Hepatocyte (in vitro differentiated cells): ENCODE measurements at regions not wholly inside any gene's neighbourhood (a gene's known extent, or its start where the extent isn't known, plus 50 kb on each side); places are given as distances from the start of the nearest gene placed in this dataset.

Source experiments
- DNase-seq: peaks from one replicate; pipeline ENCODE4 v3.0.0-alpha.2; 2016; ENCODE audit warnings: low spot score
- H2AFZ ChIP-seq: fragments of 200-600 bp; sonication (generic); 2 replicates; pipeline ENCODE4 v1.6.0; 2016; ENCODE audit warnings: antibody characterized with exemption, mild to moderate bottlenecking
- H3K27ac ChIP-seq: fragments of 200-600 bp; sonication (generic); 2 replicates; pipeline ENCODE4 v1.5.1; 2016; ENCODE audit warnings: mild to moderate bottlenecking
- H3K27me3 ChIP-seq: fragments of 200-600 bp; sonication (generic); 2 replicates; pipeline ENCODE4 v1.6.1; 2016
- H3K36me3 ChIP-seq: fragments of 200-600 bp; sonication (generic); replicated peaks from 2 replicates; pipeline ENCODE4 v1.5.1; 2016; ENCODE audit warnings: low read depth; ENCODE audit not compliant: insufficient read depth
- H3K4me1 ChIP-seq: fragments of 200-600 bp; sonication (generic); 2 replicates; pipeline ENCODE4 v1.5.1; 2016; ENCODE audit warnings: mild to moderate bottlenecking, moderate library complexity; ENCODE audit not compliant: insufficient read depth
- H3K4me2 ChIP-seq: fragments of 200-600 bp; sonication (generic); 2 replicates; pipeline ENCODE4 v1.6.0; 2016
- H3K4me3 ChIP-seq: fragments of 200-600 bp; sonication (generic); 2 replicates; pipeline ENCODE4 v1.5.1; 2016; ENCODE audit warnings: mild to moderate bottlenecking
- H3K79me2 ChIP-seq: fragments of 200-600 bp; sonication (generic); 2 replicates; pipeline ENCODE4 v1.6.0; 2017; ENCODE audit warnings: mild to moderate bottlenecking
- H3K9me2 ChIP-seq: fragments of 200-600 bp; sonication (generic); replicated peaks from 2 replicates; pipeline ENCODE4 v1.6.0; 2017; ENCODE audit warnings: mild to moderate bottlenecking; ENCODE audit not compliant: insufficient read depth
- H3K9me3 ChIP-seq: fragments of 200-600 bp; sonication (generic); 2 replicates; pipeline ENCODE4 v1.5.1; 2016; ENCODE audit warnings: low read depth, mild to moderate bottlenecking
- H4K20me1 ChIP-seq: fragments of 200-600 bp; sonication (generic); 2 replicates; pipeline ENCODE4 v1.6.0; 2016; ENCODE audit warnings: mild to moderate bottlenecking; ENCODE audit not compliant: insufficient read depth, poor library complexity, severe bottlenecking
- CTCF ChIP-seq: fragments of 200-600 bp; sonication (generic); IDR thresholded peaks from 2 replicates; pipeline ENCODE4 v1.5.1; 2016; ENCODE audit warnings: antibody characterized with exemption, mild to moderate bottlenecking; ENCODE audit not compliant: poor library complexity
- EZH2 ChIP-seq: fragments of 200-600 bp; sonication (generic); IDR thresholded peaks from 2 replicates; pipeline ENCODE4 v1.6.1; 2016; ENCODE audit warnings: antibody characterized with exemption, mild to moderate bottlenecking, borderline replicate concordance
- EZH2phosphoT487 ChIP-seq: fragments of 200-600 bp; sonication (generic); IDR thresholded peaks from one replicate; pipeline ENCODE4 v1.6.1; 2018; ENCODE audit warnings: antibody characterized with exemption, mild to moderate bottlenecking, low read depth, moderate library complexity; ENCODE audit not compliant: unreplicated experiment, severe bottlenecking
- whole genome bisulfite sequencing: methylation state at CpG from one replicate; pipeline ENCODE4 v1.1.6; 2016; ENCODE audit warnings: low lambda C conversion rate; ENCODE audit errors: missing lambda C conversion rate; 5-methylcytosine and 5-hydroxymethylcytosine counted together

GRCh38 chr22:35174401-35175038 is 82.8 kb upstream of the HMGXB4 start:
- no peaks in the 10 kb centered on the region for H3K4me1 ChIP-seq
- H3K79me2 ChIP-seq, result no peaks in the 10 kb centered on the region
- H3K27ac ChIP-seq, result no peak overlapping the region
- DNase-seq, result no peak
- no peaks in the 10 kb centered on the region for H4K20me1 ChIP-seq
- no peak overlapping the region for H3K4me3 ChIP-seq
- H3K9me2 ChIP-seq, result no peaks in the 10 kb centered on the region
- H3K9me3 ChIP-seq, result no peaks in the 10 kb centered on the region
- H3K27me3 ChIP-seq, result peaks cover 7% of the 10 kb centered on the region
- H3K36me3 ChIP-seq, result no peaks in the 10 kb centered on the region
- no peak overlapping the region for H3K4me2 ChIP-seq
- no peak overlapping the region for H2AFZ ChIP-seq
- WGBS, result 53% methylated on average over 5 of the region's 5 CpGs
- TF ChIP-seq CTCF (no peak), EZH2 (no peak), EZH2phosphoT487 (no peak)

GRCh38 chr22:35175392-35175791 is 81.9 kb upstream of the HMGXB4 start:
- Histone ChIP-seq H3K79me2 (no peaks in the 10 kb centered on the region), H3K9me3 (no peaks in the 10 kb centered on the region), H4K20me1 (no peaks in the 10 kb centered on the region), H3K27me3 (peaks cover 7% of the 10 kb centered on the region), H3K4me3 (no peak overlapping the region), H3K27ac (no peak overlapping the region), H3K36me3 (no peaks in the 10 kb centered on the region), H3K4me1 (no peaks in the 10 kb centered on the region), H3K4me2 (no peak overlapping the region), H2AFZ (no peak overlapping the region), H3K9me2 (no peaks in the 10 kb centered on the region)
- no peak for TF ChIP-seq EZH2phosphoT487
- no peak for TF ChIP-seq EZH2
- no peak for TF ChIP-seq CTCF
- DNase-seq, result no peak
- WGBS, result 87% methylated on average over 2 of the region's 2 CpGs

- no peaks in the 10 kb centered on the region for H3K9me2 ChIP-seq
- TF ChIP-seq EZH2 (no peak), EZH2phosphoT487 (no peak), CTCF (no peak)
- no peak overlapping the region for H3K27ac ChIP-seq
- WGBS, result 81% methylated on average over 2 of the region's 2 CpGs
- no peak overlapping the region for H2AFZ ChIP-seq
- H3K4me2 ChIP-seq, result no peak overlapping the region
- peaks cover 4% of the 10 kb centered on the region for H3K27me3 ChIP-seq
- no peaks in the 10 kb centered on the region for H3K4me1 ChIP-seq
- no peaks in the 10 kb centered on the region for H3K79me2 ChIP-seq
- no peaks in the 10 kb centered on the region for H3K9me3 ChIP-seq
- no peaks in the 10 kb centered on the region for H4K20me1 ChIP-seq
- no peak for DNase-seq
- no peaks in the 10 kb centered on the region for H3K36me3 ChIP-seq
- H3K4me3 ChIP-seq, result no peak overlapping the region
Measured at GRCh38 chr22:35177811-35178210, 79.5 kb upstream of the HMGXB4 start.
